ENCODE measurements at regions not wholly inside any gene's neighbourhood (a gene's known extent, or its start where the extent isn't known, plus 50 kb on each side); places are given as distances from the start of the nearest gene placed in this dataset.
A peak's percentile ranks its signal among the peaks of the same experiment; 100 is the strongest.

GRCh38 chr11:27217496-27217895, 145.5 kb downstream of the CCDC34 start:
- no peak for ATAC-seq
- intact Hi-C loops (cut with DNase I) = no loop called here
- DNase-seq = no peak

GRCh38 chr11:27216270-27217149, 146.5 kb downstream of the CCDC34 start:
- intact Hi-C loops (cut with DNase I) = no loop called here
- ATAC-seq (peak; percentile 66 to 75), DNase-seq (peak; percentile 77)

- ATAC-seq (peak; percentile 44 to 49), DNase-seq (peak; percentile 70)
- intact Hi-C loops (cut with DNase I) = no loop called here
Measured at GRCh38 chr11:27215471-27216269, 147.3 kb downstream of the CCDC34 start.

GRCh38 chr11:27214713-27215112, 148.3 kb downstream of the CCDC34 start:
- intact Hi-C loops (cut with DNase I) = no loop called here
- ATAC-seq (no peak), DNase-seq (no peak)

GRCh38 chr11:27213232-27213660, 149.8 kb downstream of the CCDC34 start:
- intact Hi-C loops (cut with DNase I) = no loop called here
- DNase-seq = no peak
- ATAC-seq = peak; percentile 29 to 30

- intact Hi-C loops (cut with DNase I) = no loop called here
- ATAC-seq (no peak), DNase-seq (no peak)
Measured at GRCh38 chr11:27212248-27212780, 150.7 kb downstream of the CCDC34 start.

GRCh38 chr11:27211370-27212127, 151.5 kb downstream of the CCDC34 start:
- DNase-seq (peak; percentile 43), ATAC-seq (no peak)
- intact Hi-C loops (cut with DNase I) = no loop called here

- no peak for ATAC-seq
- intact Hi-C loops (cut with DNase I) = no loop called here
Measured at GRCh38 chr11:27210531-27210930, 152.5 kb downstream of the CCDC34 start.

GRCh38 chr11:27209562-27210005, 153.4 kb downstream of the CCDC34 start:
- intact Hi-C loops (cut with DNase I) = no loop called here

More at GRCh38 chr11:27210531-27210930, 152.5 kb downstream of the CCDC34 start:
- no peak for DNase-seq

GRCh38 chr11:27208846-27209245, 154.2 kb downstream of the CCDC34 start:
- intact Hi-C loops (cut with DNase I) = no loop called here
- DNase-seq (no peak), ATAC-seq (no peak)

More at GRCh38 chr11:27209562-27210005, 153.4 kb downstream of the CCDC34 start:
- DNase-seq (peak; percentile 65), ATAC-seq (peak; percentile 72 to 94)

GRCh38 chr11:27207025-27207650, 155.9 kb downstream of the CCDC34 start:
- intact Hi-C loops (cut with DNase I) = no loop called here

GRCh38 chr11:27205779-27206570, 157.0 kb downstream of the CCDC34 start:
- intact Hi-C loops (cut with DNase I) = no loop called here
- no peak for DNase-seq
- no peak for ATAC-seq

More at GRCh38 chr11:27207025-27207650, 155.9 kb downstream of the CCDC34 start:
- no peak for ATAC-seq
- DNase-seq = no peak

GRCh38 chr11:27205250-27205649, 157.8 kb downstream of the CCDC34 start:
- no peak for DNase-seq
- ATAC-seq = no peak
- intact Hi-C loops (cut with DNase I) = no loop called here

- ATAC-seq = no peak
- intact Hi-C loops (cut with DNase I) = no loop called here
- DNase-seq = no peak
Measured at GRCh38 chr11:27204529-27204928, 158.5 kb downstream of the CCDC34 start.

GRCh38 chr11:27203077-27203647, 159.9 kb downstream of the CCDC34 start:
- intact Hi-C loops (cut with DNase I) = no loop called here
- DNase-seq = no peak
- ATAC-seq = no peak

- intact Hi-C loops (cut with DNase I) = no loop called here
- ATAC-seq (peak; percentile 85 to 89), DNase-seq (peak; percentile 89)
Measured at GRCh38 chr11:27201454-27202302, 161.1 kb downstream of the BBOX1 start.

All from left cardiac atrium (tissue), 4 donors.